ENCODE measurements at regions not wholly inside any gene's neighbourhood (a gene's known extent, or its start where the extent isn't known, plus 50 kb on each side); places are given as distances from the start of the nearest gene placed in this dataset.
"Not testable (repeated sequence)": the region's sequence is repeated elsewhere in the genome, so short reads cannot be mapped to it uniquely, and the experiment has no call there.

- DNase-seq: peak; percentile 82
Observed at GRCh38 chr14:99995700-99996356, 69.4 kb upstream of the EVL start.

- DNase-seq: no peak
Observed at GRCh38 chr14:99996951-99997571, 68.2 kb upstream of the EVL start.

- not testable (repeated sequence) for DNase-seq
Observed at GRCh38 chr14:100000398-100000797, 64.8 kb upstream of the EVL start.

- DNase-seq: no peak
Observed at GRCh38 chr14:100004392-100004791, 60.8 kb upstream of the EVL start.

GRCh38 chr14:100007254-100007653 lies 58.0 kb upstream of the EVL start:
- no peak for DNase-seq

GRCh38 chr14:100009802-100010201 lies 55.4 kb upstream of the EVL start:
- DNase-seq: not testable (repeated sequence)

- DNase-seq: no peak
Observed at GRCh38 chr14:100010679-100011078, 54.5 kb upstream of the EVL start.

GRCh38 chr14:100011628-100012325 lies 53.4 kb upstream of the EVL start:
- DNase-seq: no peak

- DNase-seq: no peak
Observed at GRCh38 chr14:100012478-100013327, 52.5 kb upstream of the EVL start.

- peak; percentile 3 for DNase-seq
Observed at GRCh38 chr14:100015251-100015655, 50.0 kb upstream of the EVL start.
